Heart right ventricle (tissue), 16 donors: ENCODE measurements at regions not wholly inside any gene's neighbourhood (a gene's known extent, or its start where the extent isn't known, plus 50 kb on each side); places are given as distances from the start of the nearest gene placed in this dataset.
"Not testable (repeated sequence)": the region's sequence is repeated elsewhere in the genome, so short reads cannot be mapped to it uniquely, and the experiment has no call there.

Experiments used
- ATAC-seq, 8 donors: fragments of 200-7000 bp; cut with Tn5 transposase; one replicate each; pipeline ENCODE4 v1.9.1; 2020; ENCODE audit warnings: mild to moderate bottlenecking in 8 of 8, moderate library complexity in 8 of 8, moderate number of reproducible peaks in 1 of 8
- DNase-seq, 2 donors: peaks; one replicate each; pipeline ENCODE4 v3.0.0-alpha.2; 2020
- H3K27ac ChIP-seq, 10 donors: fragments of 200-600 bp; sonication (generic) in 2 of 10; one replicate each; pipeline versions ENCODE4 v1.5.0 to v1.8.0; 2020 to 2022; ENCODE audit warnings: mild to moderate bottlenecking in 3 of 10
- H3K27me3 ChIP-seq, 7 donors: fragments of 200-600 bp; one replicate each; pipeline ENCODE4 v1.8.0; 2021 to 2022; ENCODE audit warnings: mild to moderate bottlenecking in 2 of 7
- H3K36me3 ChIP-seq, 9 donors: fragments of 200-600 bp; sonication (generic) in 1 of 9; one replicate each; pipeline versions ENCODE4 v1.5.0 to v1.8.0; 2020 to 2022; ENCODE audit warnings: mild to moderate bottlenecking in 2 of 9
- H3K4me1 ChIP-seq, 9 donors: fragments of 200-600 bp; sonication (generic) in 1 of 9; one replicate each; pipeline versions ENCODE4 v1.5.0 to v1.8.0; 2020 to 2022; ENCODE audit warnings: mild to moderate bottlenecking in 4 of 9
- H3K4me3 ChIP-seq, 10 donors: fragments of 200-600 bp; sonication (generic) in 2 of 10; one replicate each; pipeline versions ENCODE4 v1.5.0 to v1.8.0; 2020 to 2022; ENCODE audit warnings: mild to moderate bottlenecking in 7 of 10, moderate library complexity in 2 of 10
- H3K9me3 ChIP-seq, 11 donors: fragments of 200-600 bp in 10 of 11; sonication (generic) in 2 of 11; one replicate each; pipeline versions ENCODE4 v1.5.0 to v1.8.0; 2013 to 2022; ENCODE audit warnings: mild to moderate bottlenecking in 2 of 11, control low read depth in 1 of 11, moderate library complexity in 1 of 11
- WGBS, 2 donors: extraction: QIAGEN DNeasy Blood & Tissue Kit; methylation state at CpG; one replicate each; pipeline ENCODE4 v1.1.7; 2013; ENCODE audit warnings: inconsistent platforms in 1 of 2; 5-methylcytosine and 5-hydroxymethylcytosine counted together
- intact Hi-C, 10 donors: fragments of 100-400 bp; cut with DNase I; formaldehyde crosslinking; loops; one replicate each; pipeline versions ENCODE4 v1.11.1 to v1.14.2; 2022
- TF ChIP-seq, protein P1 (sequence below), 9 donors: fragments of 200-600 bp; sonication (generic) in 2 of 9; IDR thresholded peaks; one replicate each; pipeline versions ENCODE4 v1.5.0 to v1.8.0; 2021 to 2022; ENCODE audit warnings: antibody characterized with exemption in 9 of 9, mild to moderate bottlenecking in 5 of 9, moderate library complexity in 1 of 9
- donor health status: Arrhythmogenic right ventricular cardiomyopathy.
- donor health status: ischemic (EF 13 %, LVEDD 7.1; RV severe dilation, severe dysfunction).
- donor health status: healthy with polysubstance abuse.
- donor health status: DM: no; HTN: yes; CAD: no.
- donor health status: DM: no; HTN: no; CAD: no.
- donor health status: ischemic (EF 25% LVEDD 6.9; RV normal size, moderate dysfunction).
- donor health status: ischemic (EF 25% LVEDD 5.7; RV mildly dilated, moderate dysfunction).
- donor health status: healthy.
- donor health status: DM: yes; HTN: yes; CAD: no.
- donor health status: Ischemic cardiomyopathy.
- donor health status: ischemic (EF 35%, LVEDD 5.7; RV mildly dilated, moderate dysfunction).
- donor health status: nonischemic (EF 11% LVEDD 7.7; RV severe dilation, severe dysfunction).
- donor health status: DM: yes; HTN: yes; CAD: no.
- donor health status: PGD.
- donor health status: ischemic (EF 29% LVEDD 5.4; RV normal size, mild dysfunction).
- donor health status: nonischemic (EF 23%, LVEDD 6.1; RV moderate dilation, normal function).

DNA sequence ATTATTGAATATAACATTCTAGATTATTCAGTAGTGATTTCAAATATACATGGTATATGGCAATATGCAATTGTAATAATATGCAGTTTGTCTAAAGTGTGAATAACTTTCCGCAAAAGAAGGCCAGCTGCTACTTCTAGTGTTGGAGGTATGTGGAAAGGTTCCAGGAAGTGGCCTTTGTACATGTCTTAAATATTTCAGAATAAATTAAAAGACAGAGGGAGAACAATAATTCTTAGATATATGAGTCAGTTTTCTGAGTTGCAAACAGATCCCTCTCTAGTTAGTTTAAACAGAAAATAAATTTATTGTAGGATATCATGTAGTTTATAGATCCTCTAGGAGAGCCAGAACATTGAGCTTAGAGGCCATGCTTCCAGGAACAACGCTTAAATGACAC, 210.8 kb upstream of the ELL2 start:
- TF ChIP-seq, protein P1, sequence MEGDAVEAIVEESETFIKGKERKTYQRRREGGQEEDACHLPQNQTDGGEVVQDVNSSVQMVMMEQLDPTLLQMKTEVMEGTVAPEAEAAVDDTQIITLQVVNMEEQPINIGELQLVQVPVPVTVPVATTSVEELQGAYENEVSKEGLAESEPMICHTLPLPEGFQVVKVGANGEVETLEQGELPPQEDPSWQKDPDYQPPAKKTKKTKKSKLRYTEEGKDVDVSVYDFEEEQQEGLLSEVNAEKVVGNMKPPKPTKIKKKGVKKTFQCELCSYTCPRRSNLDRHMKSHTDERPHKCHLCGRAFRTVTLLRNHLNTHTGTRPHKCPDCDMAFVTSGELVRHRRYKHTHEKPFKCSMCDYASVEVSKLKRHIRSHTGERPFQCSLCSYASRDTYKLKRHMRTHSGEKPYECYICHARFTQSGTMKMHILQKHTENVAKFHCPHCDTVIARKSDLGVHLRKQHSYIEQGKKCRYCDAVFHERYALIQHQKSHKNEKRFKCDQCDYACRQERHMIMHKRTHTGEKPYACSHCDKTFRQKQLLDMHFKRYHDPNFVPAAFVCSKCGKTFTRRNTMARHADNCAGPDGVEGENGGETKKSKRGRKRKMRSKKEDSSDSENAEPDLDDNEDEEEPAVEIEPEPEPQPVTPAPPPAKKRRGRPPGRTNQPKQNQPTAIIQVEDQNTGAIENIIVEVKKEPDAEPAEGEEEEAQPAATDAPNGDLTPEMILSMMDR (IDR thresholded peaks at IDR 0.05), result no peak
- intact Hi-C loops, result no loop called here
- ATAC-seq (no peak), DNase-seq (no peak)
- WGBS, 2 donors, result 81 to 82% methylated on average over 2 of the region's 2 CpGs
- no peaks in the 10 kb centered on the region for H3K9me3 ChIP-seq
- peaks cover 0 to 5% (median 0%) of the 10 kb centered on the region in 9 donors for H3K4me1 ChIP-seq
- no peaks in the 10 kb centered on the region for H3K27me3 ChIP-seq
- H3K27ac ChIP-seq, result no peak overlapping the region
- H3K4me3 ChIP-seq, result no peak overlapping the region
- no peaks in the 10 kb centered on the region for H3K36me3 ChIP-seq

DNA sequence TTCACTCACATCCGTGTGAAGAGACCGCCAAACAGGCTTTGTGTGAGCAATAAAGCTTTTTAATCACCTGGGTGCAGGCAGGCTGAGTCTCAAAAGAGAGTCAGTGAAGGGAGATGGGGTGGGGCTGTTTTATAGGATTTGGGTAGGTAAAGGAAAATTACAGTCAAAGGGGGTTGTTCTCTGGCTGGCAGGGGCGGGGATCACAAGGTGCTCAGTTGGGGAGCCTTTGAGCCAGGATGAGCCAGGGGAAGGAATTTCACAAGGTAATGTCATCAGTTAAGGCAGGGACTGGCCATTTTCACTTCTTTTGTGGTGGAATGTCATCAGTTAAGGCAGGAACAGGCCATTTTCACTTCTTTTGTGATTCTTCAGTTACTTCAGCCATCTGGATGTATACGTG, 210.3 kb upstream of the ELL2 start:
- H3K4me3 ChIP-seq, H3K9me3 ChIP-seq, H3K27me3 ChIP-seq, DNase-seq, H3K4me1 ChIP-seq, H3K36me3 ChIP-seq, intact Hi-C loops, H3K27ac ChIP-seq, ATAC-seq: not testable (repeated sequence)
- 87 to 91% methylated on average over 4 of the region's 4 CpGs for WGBS, 2 donors

DNA sequence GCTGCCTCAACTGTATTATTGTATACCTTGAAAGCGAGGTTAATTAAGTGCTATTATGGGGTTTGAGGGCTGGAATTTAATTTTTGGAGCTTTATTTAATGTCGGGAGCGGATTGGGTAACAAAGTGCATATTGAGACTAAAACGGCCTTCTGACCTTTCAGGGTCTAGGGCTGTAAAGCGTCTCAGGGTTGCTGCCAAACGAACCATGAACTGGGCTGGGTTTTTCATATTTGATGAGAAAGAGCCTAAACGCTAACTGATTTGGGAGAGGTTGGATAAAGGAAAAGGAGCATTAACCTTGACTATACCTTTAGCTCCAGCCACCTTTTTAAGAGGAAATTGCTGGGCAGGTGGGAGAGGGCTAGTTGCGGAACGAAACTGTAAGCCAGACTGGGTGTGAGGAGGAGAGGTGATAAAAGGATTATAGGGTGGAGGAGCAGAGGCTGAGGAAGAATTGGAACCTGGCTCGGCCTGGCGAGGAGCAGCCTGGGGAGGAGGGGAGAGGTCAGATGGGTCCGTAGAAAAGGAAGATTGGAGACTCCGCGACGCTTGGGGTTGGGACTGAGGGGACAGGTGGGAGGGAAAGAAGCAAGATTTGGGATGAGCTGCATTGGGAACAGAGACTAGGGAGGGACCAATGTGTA, 209.0 kb upstream of the ELL2 start:
- H3K9me3 ChIP-seq, H3K4me1 ChIP-seq, H3K27me3 ChIP-seq, H3K4me3 ChIP-seq, ATAC-seq, H3K36me3 ChIP-seq, intact Hi-C loops, H3K27ac ChIP-seq, DNase-seq: not testable (repeated sequence)
- 90 to 93% methylated on average over 15 of the region's 15 CpGs for WGBS, 2 donors

DNA sequence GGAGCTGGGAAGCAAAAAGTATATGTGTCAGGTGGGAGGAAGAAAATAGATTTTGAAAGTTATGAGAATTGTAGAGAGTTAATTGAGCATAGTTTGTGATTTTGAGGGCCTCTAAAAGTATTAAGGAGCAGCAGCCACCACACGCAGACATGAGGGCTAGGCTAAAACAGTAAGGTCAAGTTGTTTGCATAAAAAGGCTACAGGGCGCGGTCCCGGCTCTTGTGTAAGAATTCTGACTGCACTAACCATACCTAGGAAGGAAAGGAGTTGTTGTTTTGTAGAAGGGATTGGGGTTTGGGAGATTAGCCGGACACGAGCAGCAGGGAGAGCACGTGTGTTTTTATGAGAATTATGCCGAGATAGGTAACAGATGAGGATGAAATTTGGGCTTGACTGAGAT, 207.2 kb upstream of the ELL2 start:
- ATAC-seq, H3K4me3 ChIP-seq, H3K36me3 ChIP-seq, H3K27ac ChIP-seq, DNase-seq, H3K4me1 ChIP-seq, H3K27me3 ChIP-seq, intact Hi-C loops, H3K9me3 ChIP-seq: not testable (repeated sequence)
- 93 to 97% methylated on average over 8 of the region's 8 CpGs for WGBS, 2 donors

DNA sequence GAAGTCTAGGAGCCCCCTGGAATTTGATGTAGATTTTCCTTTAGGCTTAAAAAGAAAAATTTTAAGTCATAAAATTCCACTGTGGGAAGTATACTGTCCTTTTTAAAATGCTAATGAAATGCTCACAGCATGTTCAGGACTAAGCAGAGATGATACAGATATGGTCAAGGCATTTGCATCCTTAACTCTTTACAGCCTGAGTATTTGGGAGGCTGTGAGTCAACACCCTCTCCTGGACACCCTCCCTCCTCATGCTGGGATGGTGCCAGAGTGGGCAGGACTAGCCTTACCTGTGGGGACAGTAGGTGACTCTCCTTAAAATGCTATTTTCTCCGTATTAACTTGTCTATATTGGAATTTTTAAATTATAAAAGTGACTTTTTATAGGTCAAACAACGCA, 197.4 kb upstream of the ELL2 start:
- Histone ChIP-seq H3K4me3 (no peak overlapping the region), H3K27ac (no peak overlapping the region), H3K27me3 (no peaks in the 10 kb centered on the region), H3K36me3 (no peaks in the 10 kb centered on the region), H3K4me1 (no peaks in the 10 kb centered on the region), H3K9me3 (no peaks in the 10 kb centered on the region)
- TF ChIP-seq, protein P1 (IDR thresholded peaks at IDR 0.05), result no peak
- intact Hi-C loops, result no loop called here
- DNase-seq, result no peak
- WGBS, 2 donors, result 91 to 93% methylated on average over 2 of the region's 2 CpGs
- no peak for ATAC-seq

DNA sequence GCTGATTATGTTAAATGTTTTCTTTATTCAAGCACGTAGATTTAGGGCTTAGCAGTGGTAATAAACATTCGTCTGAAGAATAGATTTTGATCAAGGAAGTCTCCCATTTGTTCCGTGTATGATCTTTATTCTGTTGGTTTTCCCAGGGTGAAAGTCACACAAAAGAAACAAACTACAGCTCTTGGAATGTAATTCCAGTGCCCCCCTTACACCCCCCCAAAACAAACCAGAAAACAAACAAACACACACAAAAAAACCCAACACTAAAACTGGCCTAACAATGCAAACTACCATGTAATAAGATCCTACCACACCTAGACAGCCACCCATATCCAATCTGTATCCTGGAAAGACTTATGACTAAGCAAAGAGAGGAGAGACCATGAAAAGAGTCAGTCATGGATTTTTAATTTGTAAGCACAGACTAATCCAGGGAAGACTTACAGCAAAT, 196.2 kb upstream of the ELL2 start:
- no peaks in the 10 kb centered on the region for H3K27me3 ChIP-seq
- ATAC-seq, result no peak
- H3K9me3 ChIP-seq, result no peaks in the 10 kb centered on the region
- H3K27ac ChIP-seq, result no peak overlapping the region
- no peaks in the 10 kb centered on the region for H3K36me3 ChIP-seq
- TF ChIP-seq, protein P1 (IDR thresholded peaks at IDR 0.05), result no peak
- no peaks in the 10 kb centered on the region for H3K4me1 ChIP-seq
- H3K4me3 ChIP-seq, result no peak overlapping the region
- no peak for DNase-seq
- WGBS, 2 donors, result 70 to 81% methylated on average over 3 of the region's 3 CpGs
- intact Hi-C loops, result no loop called here
